ENCODE measurements at regions not wholly inside any gene's neighbourhood (a gene's known extent, or its start where the extent isn't known, plus 50 kb on each side); places are given as distances from the start of the nearest gene placed in this dataset.

DNA sequence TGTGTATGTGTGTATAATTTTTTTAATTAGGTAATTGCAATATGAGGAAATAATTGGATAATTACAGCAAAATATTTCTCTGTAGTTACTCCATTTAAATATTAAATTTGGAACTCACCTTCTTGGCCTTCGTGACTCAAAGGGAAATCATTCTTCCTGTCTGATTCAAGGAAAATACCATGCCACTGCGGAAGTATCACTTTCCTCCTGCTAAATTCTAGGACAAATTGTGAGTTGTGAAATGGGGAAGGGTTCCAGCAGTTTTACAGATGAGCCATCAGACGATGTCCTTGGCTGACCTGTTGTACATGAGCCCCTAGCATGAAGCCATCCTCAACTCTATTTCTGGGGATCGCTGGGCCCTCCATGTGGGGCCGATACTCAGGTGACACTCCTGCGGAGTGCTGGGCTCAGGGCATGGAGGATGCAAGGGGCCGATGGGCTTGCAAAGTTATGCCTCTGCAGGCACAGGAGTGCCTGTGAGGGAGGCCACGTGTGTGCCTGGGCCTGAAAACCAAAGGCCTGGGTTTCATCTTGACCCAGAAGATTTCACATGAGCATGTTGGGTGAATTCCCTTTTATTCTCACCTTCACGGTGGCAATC, 179.6 kb upstream of the TCERG1L start:
- no peak for DNase-seq (ENCODE audit: low spot score)

DNA sequence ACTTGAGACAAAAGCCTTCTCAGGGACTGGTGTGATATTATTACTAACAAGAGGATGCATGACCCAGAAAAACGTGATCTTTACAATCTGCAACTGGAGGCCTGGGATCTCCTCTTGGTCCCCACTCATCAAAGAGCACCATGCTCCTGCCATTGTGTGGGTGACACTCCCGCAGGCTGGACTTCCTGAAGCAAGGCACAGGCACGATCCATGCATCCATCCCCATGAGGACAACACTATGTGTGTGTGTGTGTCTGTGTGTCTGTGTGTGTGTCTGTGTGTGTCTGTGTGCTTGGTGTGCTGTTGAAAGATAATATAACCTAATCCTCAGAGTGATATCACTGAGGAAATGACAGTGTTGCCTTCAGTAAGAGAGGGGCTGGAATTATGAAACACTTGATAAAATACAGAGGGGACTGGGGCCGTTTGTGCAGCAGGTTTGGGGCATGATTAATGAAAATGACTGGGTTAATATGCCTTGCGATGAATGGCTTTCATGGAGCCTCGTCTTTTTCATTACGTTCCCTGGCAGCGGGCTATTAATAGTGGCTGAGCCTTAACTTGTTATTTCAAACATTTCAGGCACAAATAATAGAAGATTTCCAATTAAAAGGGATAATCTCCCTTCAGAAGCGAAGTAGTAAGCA, 180.8 kb upstream of the TCERG1L start:
- no peak for DNase-seq (ENCODE audit: low spot score)

DNA sequence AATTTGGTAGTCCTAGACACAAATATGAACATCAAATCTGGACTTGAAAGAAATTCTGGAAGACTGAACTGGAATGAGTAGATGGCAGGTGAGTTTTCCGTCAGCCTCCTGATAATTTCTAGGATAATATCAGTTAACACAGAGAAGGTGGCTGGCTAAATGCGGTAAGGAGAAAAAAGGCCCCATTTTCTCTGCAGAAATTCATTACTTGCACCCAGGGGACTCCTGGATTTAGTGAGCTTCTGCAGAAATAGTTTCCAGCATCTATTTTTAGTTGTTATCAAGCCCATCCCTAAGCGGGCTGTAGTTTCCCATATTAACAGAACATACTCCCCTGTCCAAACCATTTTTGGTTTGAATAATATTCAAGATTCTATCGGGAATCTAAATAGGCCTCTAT, 181.9 kb upstream of the TCERG1L start:
- no peak for DNase-seq (ENCODE audit: low spot score)

DNA sequence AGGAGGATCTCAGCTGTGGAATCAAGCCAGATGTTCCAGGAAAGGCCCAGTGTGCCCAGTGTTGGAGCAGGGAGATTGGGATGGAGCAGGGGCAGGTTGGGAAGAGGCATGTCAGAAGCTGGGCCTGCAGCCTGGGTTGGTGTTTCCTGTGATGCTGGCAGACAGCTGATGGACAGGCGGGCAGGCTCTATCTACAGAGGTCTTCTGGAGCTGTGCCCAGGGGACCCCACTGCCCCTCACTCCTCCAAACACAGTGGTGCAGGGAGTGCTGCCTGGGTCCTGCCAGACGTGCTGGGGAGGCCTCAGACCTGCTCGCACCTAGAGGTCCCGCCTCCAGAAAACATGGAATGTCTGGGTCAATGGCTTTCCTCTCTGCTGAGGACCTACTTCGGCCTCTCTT, 182.9 kb upstream of the TCERG1L start:
- DNase-seq (ENCODE audit: low spot score) = no peak

DNA sequence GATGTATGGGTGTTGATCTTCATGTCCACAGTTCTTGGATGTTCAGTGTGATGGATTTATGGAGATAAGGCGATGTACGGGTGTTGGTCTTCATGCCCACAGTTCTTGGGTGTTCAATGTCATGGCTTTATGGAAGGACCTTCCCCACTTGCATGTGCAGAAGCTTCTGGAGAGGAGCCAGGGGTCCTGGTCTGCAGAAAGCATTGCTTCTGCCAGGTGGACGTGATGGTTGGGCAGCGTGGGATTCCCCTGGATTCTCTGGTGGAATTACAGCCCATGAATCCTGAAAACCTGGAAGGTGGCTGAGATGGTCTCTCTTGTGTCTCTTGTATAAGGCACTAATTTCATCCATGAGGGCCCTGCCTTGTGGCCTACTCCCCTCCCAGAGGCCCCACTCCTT, 183.7 kb upstream of the TCERG1L start:
- no peak for DNase-seq (ENCODE audit: low spot score)

DNA sequence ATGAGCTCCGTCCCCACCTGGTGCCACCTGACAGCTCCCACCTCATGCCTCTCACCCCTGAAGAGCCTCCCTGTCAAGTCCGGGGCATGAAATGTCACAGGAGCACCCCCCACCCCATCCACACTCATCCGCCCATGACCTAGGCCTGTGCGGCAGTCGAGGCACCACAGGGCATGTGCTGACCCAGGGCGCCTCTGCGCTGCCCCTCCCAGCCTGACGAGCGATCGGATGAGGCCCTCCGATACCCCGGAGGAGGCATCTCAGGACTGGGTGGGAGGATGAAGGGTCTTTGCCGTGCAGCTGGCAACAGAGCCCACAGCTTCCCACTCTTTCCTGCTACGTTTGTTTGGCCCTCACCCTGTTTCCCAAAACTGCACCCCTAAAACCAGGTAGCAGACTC, 184.4 kb upstream of the TCERG1L start:
- no peak for DNase-seq (ENCODE audit: low spot score)

DNA sequence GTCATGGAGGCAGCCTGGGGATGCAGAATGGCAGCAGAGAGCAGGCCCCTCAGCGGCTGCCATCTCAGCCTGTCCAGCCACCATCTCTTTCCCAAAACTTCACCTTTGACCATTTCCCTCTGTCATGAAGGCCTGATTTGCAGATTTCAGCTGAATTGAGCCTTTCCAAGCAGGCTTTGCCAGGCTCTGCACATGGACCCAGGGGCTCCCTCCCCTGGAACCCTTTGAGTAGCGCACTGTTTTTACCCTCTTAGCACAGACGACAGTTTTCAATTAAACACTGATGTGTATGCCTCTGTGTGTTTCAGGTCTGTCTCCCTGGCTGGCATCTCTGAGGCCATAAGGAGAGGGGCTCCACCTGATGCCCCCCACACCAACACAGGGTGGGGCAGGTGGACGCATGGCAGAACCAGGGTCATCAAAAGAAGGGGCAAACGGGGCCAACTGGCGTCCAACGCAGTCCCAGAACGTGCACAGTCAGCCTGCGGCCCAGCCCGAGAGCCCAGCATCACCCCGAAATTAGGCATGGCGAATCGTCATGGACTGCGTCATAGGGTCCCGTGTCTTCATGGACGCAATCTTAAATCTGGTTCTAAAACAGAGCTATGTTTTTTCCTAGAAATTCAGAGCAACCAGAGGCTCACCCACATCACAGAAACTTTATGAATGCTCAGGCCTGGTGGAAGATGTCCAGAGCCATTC, 185.0 kb upstream of the TCERG1L start:
- DNase-seq (ENCODE audit: low spot score) = no peak

DNA sequence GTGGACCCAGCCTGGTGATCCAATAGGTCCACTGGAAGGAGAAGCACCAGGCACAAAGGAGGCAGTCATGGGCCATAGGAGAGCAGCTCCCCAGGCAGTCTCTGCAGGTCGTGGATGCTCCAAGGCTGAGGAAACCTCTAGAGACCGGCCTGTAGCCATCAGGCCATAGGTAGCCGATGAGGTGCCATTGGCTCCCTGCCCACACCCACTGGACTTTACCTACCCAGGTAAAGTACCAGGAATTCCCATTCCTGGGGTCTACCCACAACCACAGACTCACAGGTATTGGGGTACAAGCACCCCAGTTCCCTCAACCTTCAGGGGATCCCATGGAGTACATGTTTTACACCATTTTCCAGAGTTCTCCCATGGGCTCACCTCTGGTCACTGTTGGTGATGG, 188.0 kb upstream of the TCERG1L start:
- no peak for DNase-seq (ENCODE audit: low spot score)

DNA sequence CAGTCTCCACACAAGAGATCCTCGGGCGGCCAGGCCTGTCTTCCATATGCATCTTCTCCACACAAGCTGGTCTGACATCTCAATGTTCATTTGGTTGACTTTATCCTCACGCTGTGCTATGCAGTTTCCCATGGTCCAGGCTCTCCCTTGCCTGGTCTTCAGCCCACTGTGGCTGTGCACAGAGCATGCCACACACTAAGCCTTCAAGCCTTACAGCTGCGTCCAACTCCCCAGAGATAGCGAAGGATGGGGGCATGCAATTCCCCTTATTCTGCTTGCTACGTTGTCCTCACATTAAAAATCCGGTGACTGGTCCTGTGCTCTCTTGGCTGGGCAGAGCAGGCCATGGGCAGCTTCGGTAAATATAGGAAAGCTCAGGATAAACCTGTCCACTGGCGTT, 188.7 kb upstream of the TCERG1L start:
- DNase-seq (ENCODE audit: low spot score) = no peak

DNA sequence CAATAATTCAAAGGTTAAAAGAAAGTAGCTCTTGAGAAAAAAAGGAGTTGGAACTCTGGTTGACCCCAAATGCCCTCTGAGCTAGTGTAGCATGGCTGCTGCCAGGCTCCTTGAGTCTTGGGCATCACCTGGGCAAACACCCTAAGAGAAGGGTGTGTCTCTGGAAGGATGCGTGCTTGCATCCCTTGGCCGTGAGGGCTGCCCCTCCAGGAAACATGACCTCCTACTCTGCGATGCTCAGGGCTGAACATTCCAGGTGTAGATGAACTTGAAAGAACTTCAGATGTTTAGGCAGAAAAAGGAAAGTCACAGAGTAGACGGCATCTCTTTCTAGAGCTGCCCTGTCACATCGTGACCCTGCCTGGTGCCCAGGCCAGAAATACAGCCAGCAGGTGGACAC, 189.4 kb upstream of the TCERG1L start:
- DNase-seq (ENCODE audit: low spot score) = no peak

DNA sequence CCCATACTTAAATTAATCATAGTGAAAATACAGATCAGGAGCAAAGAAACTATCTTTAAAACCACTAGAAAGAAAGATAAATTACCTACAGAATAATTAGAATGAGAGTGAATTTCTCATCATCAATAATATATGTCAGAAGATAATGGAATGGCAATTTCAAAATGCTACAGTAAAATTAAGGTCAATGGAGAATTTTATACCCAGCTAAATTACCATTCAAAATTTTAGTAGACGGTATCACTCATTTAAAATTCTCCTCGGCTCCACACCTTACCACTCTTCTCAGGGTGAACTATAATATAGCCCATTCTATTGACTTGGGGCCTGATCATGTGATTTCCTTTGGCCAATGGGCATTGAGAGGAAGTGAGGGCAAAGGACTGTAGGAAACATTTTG, 192.5 kb upstream of the TCERG1L start:
- no peak for DNase-seq (ENCODE audit: low spot score)

DNA sequence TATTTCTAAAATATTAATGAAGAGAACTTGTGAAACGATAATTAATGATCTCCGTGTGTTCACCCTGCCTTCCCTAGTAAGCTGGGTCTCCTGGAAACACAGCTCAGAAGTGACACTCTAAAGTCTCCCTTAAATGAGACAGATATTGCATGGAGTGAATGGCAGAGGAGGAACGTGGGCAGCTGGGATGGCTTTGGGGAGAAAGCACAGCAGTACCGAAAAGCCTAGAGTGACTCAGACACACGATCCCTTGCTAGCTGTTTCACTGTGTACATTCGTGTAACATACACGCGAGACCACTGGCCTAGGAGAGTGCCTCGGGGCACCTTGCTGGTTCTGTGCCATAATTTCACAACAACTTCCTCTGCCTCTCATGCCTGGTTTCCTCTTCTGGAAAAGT, 199.9 kb upstream of the TCERG1L start:
- no peak for DNase-seq (ENCODE audit: low spot score)

DNA sequence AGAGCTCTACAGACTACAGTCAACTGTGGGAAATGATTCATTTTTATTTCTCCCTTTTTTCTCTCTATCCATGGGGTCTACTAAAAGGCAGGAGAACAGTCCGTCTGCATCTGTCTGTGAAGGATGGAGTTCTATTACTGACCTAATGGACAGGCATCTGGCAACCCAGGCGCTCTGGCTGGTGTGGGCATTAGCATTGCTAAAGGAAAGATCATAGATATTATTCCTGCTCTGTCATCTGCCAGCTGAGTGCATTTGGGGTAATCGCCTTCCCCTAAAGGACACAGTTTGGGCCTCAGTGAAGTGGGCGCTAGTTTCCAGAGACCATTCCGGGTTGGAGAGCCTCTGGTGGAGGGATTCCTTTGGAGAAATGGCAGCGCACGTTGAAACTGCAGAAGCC, 201.3 kb upstream of the TCERG1L start:
- no peak for DNase-seq (ENCODE audit: low spot score)

DNA sequence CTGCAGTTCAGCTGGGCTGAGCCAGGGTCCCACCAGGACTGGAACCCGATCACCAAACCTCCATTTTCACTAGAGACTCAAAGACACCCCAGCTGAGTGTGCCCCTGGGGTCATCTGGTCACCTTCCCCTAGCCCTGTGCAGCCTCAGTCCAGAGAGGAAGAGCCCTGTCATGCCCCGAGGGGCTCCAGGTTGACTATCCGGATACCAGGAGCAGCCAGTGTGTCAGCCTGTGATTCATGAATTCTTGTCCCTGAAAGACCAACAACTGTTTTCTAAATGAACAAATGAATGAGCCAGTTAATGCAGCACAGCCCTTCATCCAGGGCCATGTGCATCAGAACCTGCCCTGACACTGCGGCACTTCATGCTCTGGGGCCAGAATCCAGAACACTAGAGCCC, 201.9 kb upstream of the TCERG1L start:
- DNase-seq (ENCODE audit: low spot score) = no peak

DNA sequence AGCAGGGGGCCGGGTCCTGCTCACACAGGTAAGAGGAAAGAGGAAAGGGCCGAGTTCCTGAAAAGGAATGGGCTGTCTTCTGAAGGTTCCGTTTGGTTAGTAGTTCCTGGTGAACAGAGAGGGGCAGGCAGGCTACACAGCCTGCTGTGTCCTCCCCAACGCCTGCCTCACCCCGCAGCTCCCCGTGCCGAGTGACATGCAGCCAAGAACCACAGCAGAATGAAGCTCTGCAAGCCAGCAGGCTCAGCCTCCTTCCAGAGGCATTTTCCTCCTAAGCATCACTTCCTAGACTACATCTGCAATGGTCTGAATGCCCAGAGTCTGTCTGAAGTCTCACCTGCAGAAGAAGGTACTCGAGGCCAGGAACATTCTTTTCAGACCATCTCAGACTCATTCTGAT, 202.4 kb upstream of the TCERG1L start:
- DNase-seq (ENCODE audit: low spot score) = no peak

DNA sequence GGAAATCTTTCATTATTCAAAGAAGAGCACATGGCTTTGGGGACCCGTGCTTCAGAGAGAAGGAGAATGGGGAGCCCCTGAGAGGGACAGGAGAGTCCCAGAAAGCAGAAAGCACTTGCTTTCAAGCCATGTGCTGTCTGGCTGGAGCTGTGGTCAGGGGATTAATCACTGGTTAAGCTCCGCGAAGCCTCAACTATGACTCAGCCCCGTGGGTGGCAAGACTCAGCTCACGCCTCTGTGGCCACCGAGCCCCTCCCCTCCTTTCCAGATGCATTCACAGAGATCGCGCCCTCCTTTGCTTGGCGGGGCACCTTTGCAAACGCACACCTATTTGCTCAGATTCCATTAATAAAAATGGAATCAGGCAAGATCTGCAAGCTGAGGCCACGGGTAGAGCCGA, 202.9 kb upstream of the TCERG1L start:
- DNase-seq (ENCODE audit: low spot score) = no peak

DNA sequence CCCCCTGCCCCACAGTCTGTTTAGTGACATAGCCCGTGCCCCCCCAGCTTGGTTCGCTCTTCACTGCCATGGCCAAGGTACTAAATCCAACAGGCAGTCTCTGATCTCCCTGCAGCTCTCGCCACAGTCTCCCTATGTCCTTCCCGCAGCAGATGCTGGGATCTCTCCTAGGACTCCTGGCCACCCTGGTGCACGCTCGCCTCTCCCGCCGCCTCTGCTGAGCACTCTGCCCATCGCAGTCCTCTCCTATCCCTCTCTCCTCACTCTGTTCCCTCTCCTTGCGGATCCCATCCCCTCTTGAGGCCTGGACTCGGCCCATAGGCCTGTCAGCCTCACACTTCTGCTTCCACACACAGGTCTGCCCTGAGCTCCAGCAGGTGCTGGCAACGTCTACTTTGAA, 204.8 kb upstream of the TCERG1L start:
- DNase-seq (ENCODE audit: low spot score) = no peak

DNA sequence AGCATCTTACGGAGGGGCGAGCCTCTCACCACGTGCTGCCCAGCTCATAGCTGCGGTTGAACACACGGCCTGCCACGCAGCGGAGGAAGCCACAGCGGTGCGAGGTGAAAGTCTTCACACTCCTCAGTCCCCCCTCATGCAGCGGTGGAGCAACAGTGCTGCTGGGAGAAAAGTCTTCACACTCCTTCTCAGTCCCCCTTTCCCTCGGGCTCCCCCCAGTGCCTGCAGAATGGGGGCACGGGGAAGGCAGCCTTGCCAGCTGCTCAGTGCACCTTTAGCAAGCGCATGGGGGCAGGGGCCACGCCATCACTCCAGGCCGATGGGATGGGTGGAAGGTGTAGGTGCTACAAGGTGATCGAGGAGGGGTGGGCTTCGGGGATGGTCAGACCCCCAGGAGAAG, 206.3 kb upstream of the TCERG1L start:
- DNase-seq (ENCODE audit: low spot score) = no peak

DNA sequence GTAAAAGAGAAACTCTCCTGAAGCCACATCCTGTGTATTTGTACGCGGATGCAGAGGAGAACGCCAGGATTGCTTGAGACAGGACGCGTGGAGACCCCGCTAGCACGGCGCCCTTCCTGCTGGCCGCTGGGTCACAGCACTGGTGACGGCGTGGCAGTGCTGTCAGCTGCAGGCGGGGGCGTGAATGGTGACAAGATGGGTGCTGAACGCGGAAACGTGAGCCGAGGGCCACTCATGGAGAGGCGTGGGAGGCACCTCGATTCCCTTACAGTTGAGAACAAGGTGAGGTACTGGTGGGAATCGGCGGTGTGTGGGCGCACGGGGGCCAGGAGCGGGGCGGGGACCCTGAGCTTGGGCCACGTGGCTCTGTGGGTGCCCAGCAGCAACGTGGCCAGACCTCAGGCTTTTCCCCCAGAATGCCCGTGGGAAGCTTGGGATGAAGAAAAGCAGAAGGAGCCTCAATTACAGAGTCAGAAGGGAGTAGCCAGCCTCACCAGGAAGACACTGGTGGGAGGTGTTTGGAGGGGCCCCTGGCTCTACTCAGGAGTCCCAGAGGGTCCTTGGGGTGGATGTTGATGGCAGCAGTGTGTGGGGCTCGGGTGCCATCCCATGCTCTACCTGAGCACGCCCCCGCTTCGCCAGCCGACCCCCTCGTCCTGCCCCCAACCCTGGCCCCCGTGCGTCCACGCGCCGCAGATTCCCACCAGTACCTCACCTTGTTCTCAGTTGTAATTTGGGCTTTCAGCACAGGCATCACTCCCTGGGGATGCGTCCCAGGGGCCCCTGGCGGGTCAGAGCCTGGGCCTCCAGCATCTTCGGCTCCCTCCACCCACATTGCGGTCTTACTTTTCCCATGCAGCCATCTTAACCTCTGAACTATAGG, 208.4 kb upstream of the TCERG1L start:
- no peak for DNase-seq (ENCODE audit: low spot score)

DNA sequence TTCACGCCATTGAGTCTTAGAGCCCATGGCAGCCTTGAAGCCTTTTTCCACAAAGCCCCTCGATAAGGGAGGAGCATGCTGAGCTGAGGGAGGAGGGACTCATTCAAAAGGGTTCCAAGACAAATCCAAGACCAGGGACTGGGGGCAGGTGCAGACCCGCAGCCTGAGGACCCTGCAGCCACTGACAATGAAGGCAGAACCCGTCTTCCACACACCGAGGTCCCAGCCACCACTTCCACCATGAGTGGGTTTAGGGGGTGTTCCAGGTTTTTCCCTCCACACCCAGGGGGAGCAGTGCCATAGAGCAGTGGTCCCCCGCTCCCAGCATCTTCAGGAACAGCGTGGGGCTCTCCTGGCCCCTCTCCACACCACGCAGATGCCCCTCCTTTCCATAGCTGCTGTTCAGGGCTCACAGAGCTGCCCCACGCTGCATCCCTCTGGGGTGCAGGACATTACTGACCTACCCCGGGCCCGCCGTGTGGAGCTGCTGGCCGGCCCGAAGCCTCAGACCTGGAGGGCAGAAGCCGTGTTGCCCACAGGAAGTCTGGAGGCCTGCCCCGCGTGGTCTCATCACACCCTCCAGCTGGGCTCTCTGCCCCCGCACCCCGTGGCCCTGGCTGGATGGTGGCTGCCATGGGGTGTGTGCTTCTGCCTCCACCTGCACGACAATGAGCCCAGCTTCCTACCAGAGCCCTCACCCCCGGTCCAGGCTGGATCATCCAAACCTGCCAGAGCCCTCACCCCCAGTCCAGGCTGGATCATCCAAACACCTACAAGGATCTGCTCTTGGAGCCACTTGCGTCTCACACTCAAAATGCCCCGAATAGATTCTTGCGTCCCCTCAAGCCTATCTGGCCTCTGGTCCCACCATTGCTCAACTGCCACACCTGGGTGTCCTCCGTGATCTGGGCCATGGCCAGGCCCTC, 220.0 kb upstream of the TCERG1L start:
- no peak for DNase-seq (ENCODE audit: low spot score)

DNA sequence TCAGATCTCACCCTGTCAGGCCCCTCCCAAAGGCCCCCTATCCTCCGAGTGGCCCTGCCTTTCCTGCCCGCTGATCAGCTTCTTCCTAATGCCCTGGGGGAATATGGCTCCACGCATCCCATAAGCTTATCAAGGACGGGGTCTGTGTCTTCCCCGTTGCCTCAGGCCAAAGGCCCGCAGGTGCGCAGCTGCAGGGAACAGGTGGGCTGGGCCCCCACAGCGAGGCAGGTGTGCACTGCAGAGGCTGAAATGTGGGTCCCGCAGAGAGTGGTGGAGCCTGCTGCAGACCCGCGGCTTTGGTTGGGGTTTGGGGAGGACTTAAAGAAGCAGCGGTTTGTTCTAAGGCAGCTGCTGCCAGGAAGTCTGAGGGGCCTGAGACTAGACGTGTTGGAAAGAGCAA, 220.8 kb upstream of the TCERG1L start:
- no peak for DNase-seq (ENCODE audit: low spot score)

Measured in D341Med (cell line).